Pons (tissue), 1 donor: ENCODE measurements at regions not wholly inside any gene's neighbourhood (a gene's known extent, or its start where the extent isn't known, plus 50 kb on each side); places are given as distances from the start of the nearest gene placed in this dataset.
A peak's percentile ranks its signal among the peaks of the same experiment; 100 is the strongest.
"Not testable (repeated sequence)": the region's sequence is repeated elsewhere in the genome, so short reads cannot be mapped to it uniquely, and the experiment has no call there.

Experiments used
- DNase-seq: peaks from one replicate; pipeline ENCODE4 v3.0.0-alpha.2; 2016; ENCODE audit warnings: low spot score

DNA sequence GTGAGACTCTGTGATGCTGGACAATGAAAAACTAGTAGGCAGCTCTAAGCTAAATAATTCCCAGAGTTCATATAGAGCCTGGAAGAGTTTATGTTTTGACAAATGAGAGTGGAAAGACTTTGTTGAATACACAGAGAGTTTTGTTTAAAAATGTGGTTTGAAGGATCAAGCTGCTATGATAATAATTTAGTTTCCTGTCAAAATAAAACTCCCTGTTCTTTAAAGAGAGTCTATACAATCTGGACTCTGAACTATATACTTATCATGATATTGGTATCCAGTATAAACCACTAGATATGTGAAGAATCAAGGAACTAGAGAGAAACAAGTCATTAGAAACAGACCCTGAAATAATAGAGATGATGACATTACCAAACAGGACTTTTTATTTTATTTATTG lies 158.6 kb downstream of the C4orf33 start:
- DNase-seq = no peak

DNA sequence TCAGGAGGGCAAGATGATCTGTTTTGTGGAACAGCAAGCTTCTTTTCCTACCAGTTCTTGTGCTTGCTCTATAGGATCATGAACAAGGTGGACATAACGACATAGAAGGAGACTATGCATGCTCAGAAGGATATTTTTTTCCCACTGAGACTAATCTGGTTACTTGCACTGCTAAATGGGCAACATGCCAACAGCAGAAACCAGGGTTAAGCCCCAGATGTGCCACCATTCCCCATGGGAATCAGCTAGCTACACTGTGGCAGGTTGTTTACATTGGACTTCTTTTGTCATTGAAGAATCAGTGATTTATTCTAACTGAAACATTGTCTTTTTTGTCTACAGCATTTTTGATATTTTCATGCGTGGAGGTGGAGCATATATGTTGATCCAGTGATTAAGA lies 165.6 kb downstream of the C4orf33 start:
- no peak for DNase-seq

DNA sequence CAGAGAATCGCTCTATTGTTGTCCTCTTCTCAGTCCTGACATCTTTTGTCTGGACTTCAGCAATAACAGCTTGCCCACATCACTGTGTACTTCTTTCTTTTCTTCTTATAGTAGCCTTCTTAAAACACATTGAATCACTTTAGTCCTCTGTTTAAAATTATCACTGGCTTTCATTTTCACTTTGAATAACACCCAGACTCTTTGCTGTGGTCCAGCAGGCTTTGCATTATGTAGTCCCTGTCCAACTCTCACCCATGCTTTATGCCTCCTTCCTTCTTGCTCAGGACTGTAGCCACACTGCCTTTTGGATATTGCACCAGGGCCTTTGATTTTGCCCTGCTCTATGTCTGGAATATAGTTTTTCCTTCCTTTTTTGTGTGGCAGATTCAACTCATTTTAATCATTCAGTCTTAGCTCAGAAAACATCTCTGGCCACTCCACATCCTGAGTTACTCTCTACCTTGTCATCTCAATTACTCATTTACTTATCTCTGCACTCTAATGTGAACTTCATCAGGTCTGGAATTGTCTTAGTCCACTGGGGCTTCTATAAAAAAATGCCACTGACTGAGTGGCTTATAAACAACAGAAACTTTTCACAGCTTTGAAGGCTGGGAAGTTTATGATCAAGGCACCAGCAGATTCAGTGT lies 168.2 kb downstream of the C4orf33 start:
- peak; percentile 15 for DNase-seq

DNA sequence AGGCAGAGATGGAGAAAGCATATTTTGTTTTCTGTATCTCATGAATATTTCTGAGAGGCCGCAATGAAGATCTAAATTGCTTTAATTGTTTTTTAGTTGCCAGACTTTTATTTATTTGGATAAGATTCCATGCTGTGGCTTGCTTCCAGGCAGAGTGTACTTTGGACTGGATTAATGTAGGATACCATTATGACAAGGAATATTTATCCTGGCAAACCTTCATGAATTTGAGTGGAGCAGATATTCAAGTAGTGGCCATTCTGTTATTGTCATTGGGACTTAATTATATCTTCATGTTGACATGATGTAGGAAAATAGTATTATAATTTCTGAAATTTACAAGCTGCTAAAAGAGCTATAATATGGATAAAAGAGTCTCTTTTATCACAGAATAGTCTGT lies 182.9 kb downstream of the C4orf33 start:
- no peak for DNase-seq

DNA sequence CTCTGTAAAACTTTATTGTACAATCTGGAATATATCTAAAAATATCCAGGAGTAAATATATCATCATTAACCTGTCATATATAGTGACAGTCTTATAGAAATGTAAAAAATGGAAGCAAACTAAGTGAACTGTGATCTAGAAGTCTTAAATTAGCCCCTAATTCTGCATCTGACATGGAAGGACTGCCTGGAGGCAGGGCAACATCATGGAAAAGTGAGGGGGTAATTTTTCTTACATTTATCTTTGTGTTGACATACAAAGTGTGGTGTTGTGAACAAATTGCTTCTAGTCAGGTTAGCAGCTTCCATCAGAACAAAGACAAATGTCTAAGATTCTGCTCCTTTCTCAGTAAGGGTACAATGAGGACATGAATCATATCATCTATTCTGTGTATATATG lies 186.3 kb downstream of the C4orf33 start:
- DNase-seq = no peak

DNA sequence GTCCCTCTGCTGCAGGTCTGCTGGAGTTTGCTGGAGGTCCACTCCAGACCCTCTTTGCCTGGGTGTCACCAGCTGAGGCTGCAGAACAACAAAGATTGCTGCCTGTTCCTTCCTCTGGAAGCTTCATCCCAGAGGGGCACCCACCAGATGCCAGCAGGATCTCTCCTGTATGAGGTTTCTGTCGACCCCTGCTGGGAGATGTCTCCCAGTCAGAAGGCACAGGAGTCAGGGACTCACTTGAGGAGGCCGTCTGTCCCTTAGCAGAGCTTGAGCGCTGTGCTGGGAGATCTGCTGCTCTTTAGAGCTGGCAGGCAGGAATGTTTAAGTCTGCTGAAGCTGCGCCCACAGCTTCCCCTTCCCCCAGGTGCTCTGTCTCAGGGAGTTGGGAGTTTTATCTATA lies 196.2 kb downstream of the C4orf33 start:
- DNase-seq = not testable (repeated sequence)

DNA sequence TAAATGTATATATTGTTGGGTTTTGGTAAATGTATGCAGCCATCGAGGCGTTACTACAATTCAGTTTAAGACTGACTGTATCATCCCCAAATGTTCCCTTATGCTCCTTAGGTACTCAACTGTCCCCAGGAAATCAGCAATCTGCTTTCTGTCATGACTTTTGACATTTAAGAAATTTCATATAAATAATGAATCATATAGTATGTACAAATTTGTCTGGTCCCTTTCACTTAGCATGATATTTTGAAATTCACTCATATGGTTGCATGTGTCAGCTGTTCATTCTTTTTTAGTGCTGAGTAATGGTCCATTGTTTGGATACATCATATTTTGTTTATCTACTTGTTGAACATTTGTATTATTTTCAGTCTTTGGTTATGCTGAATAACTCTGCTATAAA lies 218.8 kb downstream of the C4orf33 start:
- no peak for DNase-seq

DNA sequence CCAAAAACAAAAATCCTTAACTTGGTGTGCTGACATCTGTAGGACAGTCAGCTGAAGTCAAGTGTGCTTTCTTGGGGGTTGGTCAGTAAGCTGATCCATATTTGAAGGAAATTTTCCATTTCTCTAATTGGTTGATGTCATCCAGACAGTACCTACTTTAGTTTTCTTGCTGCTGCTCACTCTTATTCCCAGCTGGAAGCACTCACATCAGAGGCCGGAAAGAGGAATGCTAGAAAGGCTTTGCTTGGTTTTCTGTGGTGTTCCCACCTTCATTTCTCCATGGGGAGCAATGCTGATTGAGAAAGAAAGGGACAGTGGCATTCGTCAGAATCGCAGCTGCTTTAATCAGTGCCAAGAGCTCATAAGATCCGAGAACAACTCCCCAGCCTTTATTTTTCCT lies 227.0 kb downstream of the C4orf33 start:
- no peak for DNase-seq

DNA sequence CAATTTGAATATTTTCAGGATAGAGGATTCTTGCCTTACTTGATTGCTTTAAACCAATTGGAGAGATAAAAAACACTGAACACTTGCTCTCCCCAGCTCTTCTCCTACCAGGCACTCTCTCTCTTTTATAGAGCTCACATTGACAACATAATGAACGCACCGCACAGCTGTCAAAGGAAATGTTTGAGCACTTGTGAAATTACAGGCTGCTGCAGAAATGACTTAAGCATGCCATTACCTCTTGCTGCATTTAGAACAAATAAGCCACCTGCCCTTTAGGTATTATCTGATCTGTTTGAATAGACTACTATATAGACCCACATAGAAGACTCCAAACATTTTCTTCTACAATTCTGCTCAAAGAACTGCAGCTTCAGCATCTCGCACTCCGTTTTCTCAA lies 227.7 kb downstream of the C4orf33 start:
- DNase-seq = no peak

DNA sequence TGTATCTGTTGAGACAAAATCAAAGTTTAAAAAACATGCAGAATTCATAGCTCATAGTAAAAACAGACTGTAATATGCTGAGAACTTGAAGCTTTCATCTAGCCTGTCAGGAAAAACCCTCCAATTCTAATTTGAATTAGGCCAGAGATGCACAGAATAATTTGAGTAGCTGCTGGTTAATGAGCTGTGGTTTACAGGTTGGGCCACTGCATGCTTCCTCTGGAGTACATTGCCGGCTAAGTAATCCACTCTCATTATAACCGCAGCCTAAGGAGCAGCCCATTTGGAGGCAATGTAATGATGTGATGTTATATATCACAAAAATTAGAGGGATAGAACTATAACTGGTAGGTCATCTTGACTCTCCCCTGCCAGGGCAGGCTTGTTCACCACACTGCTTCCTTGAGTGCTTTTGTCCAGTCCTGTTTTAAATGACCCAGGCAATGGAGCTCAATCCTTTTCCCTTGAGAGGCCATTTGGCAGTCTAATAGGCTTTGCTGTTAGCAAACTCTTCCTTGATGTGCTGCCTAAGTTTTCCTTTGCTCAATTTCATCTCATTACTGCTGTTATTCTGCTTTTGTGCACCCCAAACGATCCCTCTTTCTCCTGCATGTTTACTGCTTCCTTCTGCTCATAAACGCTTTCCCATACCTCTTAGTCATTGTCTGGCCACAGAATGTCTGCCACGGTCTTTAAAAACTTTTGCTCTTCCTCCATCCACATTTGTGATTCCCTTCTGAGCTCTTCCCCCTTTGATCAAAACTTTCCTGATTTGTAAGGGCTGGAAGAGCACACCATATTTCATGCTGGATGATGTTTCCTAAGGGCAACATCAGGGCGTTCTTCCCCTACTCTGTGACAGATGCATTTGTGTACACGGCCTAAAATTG lies 230.9 kb downstream of the C4orf33 start:
- no peak for DNase-seq

DNA sequence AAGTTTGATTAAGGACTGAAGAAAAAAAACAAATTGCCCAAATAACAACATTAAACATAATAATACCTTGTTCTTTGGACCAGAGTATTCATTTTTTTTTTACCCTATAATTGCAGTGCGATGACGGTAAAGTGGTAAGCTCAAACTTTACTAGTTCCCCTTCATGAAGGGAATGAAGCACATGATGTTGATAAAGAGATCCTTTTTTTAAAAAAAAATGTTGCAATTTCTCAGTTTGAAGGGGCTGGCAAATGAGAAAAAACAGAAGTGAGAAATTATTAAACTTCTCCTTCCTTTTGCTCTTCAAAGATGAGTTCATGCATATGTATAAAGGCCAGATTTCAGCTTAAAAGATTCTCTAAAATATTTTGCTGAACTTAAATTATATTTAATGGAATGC lies 231.7 kb downstream of the C4orf33 start:
- DNase-seq = no peak

DNA sequence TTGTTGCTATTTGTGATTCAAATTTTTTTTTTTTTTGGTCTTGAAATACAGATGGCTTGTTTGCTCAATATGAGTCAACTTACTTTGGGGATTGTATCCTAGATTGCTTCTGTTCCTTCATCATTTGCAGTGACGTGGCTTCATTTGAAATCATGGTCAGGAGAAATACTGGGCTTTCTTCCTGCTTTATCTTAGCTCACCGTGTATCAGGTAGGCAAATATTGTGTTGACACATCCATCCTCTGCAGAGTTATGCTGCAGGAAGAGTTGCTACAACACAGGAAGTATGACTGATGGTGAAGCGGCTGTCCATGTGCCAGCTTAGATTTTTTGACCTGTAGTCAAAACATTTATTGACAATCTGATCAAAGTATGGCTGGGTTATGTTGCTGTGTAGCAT lies 232.2 kb downstream of the C4orf33 start:
- DNase-seq = no peak

DNA sequence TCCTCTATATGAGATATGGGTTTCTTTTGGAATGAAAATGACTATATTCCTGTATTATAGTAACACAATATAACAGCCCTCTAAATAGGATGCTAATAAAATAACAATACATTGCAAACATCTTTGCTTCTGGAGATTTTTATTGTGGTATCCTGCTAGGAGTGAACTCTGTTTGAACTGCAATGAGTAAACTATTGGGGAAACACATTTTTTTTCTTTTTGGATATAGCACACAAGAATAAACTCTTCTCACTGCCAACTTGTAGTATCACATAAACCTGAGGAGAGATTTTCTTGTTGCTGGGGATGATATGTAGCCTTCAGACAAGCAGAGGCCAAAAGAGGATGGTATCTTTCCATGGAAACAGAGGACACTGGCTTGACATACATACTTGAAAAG lies 238.2 kb downstream of the C4orf33 start:
- no peak for DNase-seq

DNA sequence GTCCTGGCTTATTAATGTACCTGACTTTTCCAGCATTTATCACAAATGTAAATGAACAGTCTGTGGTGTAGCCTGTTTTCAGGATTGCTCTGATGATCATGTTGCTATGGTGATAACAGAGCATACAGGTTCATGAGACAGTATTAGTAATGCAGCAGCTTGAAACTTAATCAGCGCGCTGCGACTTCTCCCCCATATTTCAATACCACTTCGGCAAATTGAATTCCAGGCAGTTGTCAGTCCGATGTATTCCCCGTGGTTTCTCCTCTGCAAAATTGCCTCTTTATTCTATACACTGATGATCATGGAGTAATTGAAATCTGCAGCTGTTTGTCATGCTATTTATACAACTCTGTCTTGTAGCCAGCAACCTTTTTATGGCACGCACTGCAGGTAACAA lies 239.3 kb downstream of the C4orf33 start:
- DNase-seq = no peak

DNA sequence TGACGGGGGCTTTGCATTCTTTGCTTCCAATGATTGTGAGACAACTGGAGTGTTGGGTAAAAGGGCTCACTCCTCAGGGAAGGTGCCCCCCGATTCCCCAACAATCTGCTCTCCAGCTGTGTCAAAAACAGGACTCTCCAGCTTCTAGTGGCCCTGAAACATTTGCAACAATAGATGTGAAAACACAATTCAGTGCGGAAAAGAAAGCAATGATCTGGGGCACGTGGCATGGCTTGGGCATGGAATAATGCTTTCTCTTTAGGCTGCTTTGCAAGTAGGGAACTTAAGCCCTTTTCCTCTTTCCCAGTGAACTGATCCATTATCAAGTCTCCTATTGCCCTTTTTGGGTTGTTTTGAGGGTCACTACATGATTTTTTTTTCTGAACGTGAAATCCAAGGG lies 239.9 kb downstream of the C4orf33 start:
- DNase-seq = no peak

DNA sequence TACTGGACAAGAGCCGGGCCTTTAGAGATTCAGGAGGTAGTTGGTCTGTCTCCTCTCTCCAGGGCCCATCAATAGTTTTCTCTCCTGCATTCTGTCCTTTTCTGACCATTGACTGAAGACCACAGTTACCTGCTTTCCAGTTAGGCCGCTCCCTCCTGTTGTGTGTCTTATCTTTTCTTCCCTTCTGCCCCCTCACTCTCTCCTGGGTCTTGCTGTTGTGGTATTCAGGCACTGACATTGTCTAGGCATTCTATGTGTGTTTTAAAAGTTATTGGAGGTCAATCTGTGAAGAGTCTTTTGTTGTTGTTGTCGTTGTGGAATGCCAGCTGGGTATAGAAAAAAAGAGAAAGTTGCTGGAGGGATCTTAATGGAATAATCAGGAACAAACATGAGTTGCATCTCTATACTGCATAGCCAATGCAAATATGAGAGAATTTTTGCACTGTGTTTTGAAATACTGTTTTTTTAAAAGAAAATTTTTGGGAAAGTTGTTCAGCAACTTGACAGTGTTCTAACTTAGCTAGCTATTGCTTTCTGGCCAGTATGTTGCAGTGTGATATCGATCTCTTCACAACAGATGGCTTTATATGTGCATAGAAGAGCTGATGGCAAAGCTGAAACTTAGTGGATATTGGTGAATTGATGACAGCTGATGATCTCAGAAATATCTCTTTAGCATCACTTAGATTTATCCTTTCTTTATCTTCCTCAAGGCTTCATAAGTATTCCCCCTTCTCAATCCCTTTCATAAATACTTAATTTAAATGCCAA lies 240.7 kb downstream of the C4orf33 start:
- no peak for DNase-seq

DNA sequence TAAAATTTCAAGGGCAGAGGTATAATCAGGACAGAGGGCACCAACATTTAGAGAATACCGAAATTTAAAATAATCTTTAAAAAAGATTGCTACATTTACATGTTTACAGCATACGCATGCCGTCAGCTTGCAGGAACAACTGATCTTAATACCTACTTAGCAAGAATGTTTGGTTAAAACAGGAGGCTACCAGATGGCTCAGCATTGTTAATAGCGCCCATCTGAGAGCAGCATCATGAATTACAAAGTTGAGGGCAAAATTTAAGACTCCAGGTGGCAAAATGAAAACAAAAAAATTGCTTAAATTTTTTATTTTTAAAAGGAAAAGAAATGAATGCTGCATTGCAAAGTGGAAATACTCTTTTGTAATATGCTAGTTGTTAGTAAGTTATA lies 241.3 kb downstream of the C4orf33 start:
- DNase-seq = no peak

DNA sequence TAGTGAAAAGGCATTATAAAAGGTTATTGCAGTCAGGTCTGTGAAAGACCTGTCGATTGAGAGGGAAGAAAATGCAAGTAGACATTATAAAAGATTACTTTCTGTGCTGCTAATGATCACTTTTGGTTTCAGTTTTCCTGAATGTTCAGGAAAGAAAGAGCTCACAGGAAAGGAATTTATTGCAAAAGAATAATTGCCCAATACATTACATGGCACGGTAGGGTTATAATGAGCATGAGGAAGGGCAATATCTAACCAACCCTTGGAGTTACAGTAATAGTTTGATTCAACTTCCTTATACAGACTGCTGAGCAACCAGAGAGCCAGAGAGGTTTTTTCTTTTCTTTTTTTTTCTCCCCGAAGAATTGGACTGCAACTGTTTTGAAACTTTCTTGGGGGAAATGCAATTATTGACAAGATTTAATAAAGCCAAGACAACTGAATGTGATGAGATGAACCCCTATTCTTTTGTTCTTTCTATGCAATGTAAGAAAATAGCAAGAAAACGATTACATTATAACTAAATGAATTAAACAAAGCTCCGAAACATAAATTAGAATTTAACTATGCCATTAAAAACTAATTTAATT lies 247.0 kb downstream of the C4orf33 start:
- peak; percentile 42 for DNase-seq

DNA sequence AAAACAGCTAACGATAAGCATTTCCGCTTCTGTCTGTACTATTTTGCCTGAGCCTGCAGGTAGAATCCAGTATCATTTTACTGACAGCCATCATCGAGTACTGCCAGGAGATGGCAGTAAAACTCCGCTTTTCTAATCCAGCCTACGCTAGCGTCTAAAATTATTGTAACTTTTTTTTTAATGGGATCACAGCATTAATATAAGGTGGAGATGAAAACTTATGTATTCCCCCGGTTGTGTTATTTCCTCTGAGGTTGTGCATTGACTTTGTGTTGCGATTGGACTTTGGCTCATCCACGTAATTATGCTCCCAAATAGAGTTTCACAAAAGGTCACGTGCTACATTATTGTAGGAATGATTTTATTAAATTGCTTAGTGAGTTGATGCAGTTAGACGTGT lies 248.1 kb downstream of the C4orf33 start:
- peak; percentile 37 for DNase-seq

DNA sequence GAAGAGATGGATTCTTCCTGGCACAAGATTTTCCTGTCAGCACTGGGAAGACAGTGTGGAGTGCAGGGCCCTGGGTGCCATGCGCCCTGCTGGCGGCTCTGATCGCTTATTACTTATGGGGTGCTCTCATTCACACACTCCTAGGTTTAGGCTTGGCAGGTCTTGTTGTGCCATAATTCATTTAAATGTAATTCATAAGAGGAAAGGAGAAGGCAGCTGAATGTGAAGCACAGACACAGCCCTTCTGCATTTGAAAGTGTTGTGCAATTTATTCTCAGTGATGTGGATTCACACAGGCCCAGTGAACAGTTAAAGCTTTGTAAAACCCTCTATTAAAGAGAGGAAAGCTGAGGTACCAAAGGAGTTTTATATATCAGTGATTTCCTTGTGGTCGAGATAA lies 249.7 kb downstream of the C4orf33 start:
- no peak for DNase-seq

DNA sequence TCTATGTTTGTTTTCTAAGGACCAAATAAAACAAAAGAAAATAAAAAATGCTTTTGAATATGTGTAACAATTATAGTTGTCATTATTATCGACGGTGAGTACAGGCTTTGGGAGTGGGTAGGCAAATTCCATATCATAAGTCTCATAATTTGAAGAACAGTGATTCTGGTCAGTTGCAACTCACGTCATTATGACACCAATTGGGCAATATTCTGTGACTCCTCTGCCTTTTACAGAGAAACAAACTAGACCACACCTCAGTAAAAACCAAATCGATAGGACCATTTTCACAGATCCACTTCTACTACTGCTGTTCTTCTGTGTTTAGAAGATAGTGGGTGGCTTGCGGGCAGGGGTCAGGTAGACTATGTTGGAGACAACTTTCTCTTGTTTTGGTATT lies 250.1 kb downstream of the C4orf33 start:
- DNase-seq = no peak

DNA sequence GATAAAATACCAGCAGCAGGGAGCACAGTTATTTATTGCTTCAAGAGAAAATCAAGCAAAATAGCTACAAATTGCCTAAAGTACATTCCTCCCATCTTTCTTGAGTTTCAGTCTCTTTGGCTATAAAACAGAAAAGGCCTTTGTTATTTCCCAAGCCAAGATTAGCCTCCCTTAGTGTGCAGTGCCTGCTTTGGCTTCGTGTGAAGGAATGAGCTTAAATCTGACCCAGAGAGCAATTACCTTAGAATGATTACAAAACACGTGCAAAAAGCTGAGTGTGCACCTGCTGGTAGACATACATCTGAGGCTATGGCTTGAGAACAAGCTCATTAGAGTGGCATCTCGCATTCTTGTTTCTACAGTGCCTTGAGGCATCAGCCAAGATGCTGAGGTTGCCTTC lies 250.8 kb downstream of the C4orf33 start:
- DNase-seq = no peak
